Breast epithelium (tissue), 4 donors: ENCODE measurements at regions not wholly inside any gene's neighbourhood (a gene's known extent, or its start where the extent isn't known, plus 50 kb on each side); places are given as distances from the start of the nearest gene placed in this dataset.

Source experiments
- DNase-seq, 2 donors: peaks; one replicate each; pipeline ENCODE4 v3.0.0-alpha.2; 2019; ENCODE audit warnings: low spot score in 2 of 2
- H3K27ac ChIP-seq, 2 donors: fragments of 200-600 bp; sonication (generic) in 1 of 2; one replicate each; pipeline ENCODE4 v1.5.1; 2016 to 2019; ENCODE audit warnings: mild to moderate bottlenecking in 1 of 2
- H3K27me3 ChIP-seq, 2 donors: fragments of 200-600 bp; sonication (generic) in 1 of 2; one replicate each; pipeline versions ENCODE4 v1.5.1 to v1.6.0; 2017 to 2019; ENCODE audit warnings: control low read depth in 1 of 2, mild to moderate bottlenecking in 1 of 2
- H3K36me3 ChIP-seq: fragments of 200-600 bp; one replicate; pipeline ENCODE4 v1.5.1; 2019
- H3K4me1 ChIP-seq, 2 donors: fragments of 200-600 bp; sonication (generic); one replicate each; pipeline ENCODE4 v1.5.1; 2016 to 2019; ENCODE audit warnings: control low read depth in 1 of 2
- H3K4me3 ChIP-seq, 3 donors: fragments of 200-600 bp; sonication (generic); 1 replicate in 2 of 3; 2 replicates in 1 of 3; pipeline ENCODE4 v1.5.1; 2016 to 2019; ENCODE audit warnings: mild to moderate bottlenecking in 3 of 3, moderate library complexity in 2 of 3
- H3K9me3 ChIP-seq, 2 donors: fragments of 200-600 bp; sonication (generic) in 1 of 2; one replicate each; pipeline ENCODE4 v1.5.1; 2016 to 2019; ENCODE audit warnings: control low read depth in 1 of 2
- POLR2A ChIP-seq: fragments of 450-650 bp; IDR thresholded peaks from one replicate; pipeline ENCODE4 v1.6.1; 2016; ENCODE audit warnings: antibody characterized with exemption, mild to moderate bottlenecking, moderate library complexity
- POLR2AphosphoS5 ChIP-seq, 3 donors: sonication (generic); formaldehyde crosslinking; IDR thresholded peaks; one replicate each; pipeline ENCODE4 v1.6.1; 2017; ENCODE audit warnings: antibody characterized with exemption in 3 of 3
- intact Hi-C: fragments of 100-400 bp; cut with DNase I; formaldehyde crosslinking; loops from one replicate; pipeline ENCODE4 v1.15.1; 2023; ENCODE audit warnings: low total_unique reads
- TF ChIP-seq, protein P1 (sequence below), 3 donors: fragments of 450-650 bp; IDR thresholded peaks; one replicate each; pipeline ENCODE4 v1.5.1; 2016 to 2017; ENCODE audit warnings: antibody characterized with exemption in 3 of 3, mild to moderate bottlenecking in 3 of 3, moderate library complexity in 3 of 3

DNA sequence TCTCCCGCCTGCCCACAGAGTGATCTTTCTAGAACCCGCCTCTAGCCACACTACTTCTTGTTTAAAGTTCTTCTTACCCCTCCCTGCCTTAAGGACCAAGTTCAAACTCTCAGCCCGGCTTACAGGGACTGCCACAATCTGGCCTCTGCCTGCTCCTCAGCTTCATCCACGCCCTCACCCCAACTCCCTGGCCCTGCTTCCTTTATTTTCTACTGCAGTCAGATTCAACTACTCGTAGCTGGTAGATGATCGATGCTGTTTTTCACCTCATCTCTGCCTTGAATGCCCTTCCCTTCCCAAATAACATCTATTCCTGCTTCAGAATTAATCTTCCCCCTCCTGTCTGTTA is 508.5 kb downstream of the RPS24 start:
- DNase-seq: no peak
- H3K27ac ChIP-seq: peak overlapping the region in 1 of 2 donors; percentile 83
- no peaks in the 10 kb centered on the region for H3K4me1 ChIP-seq
- no peaks in the 10 kb centered on the region for H3K27me3 ChIP-seq
- intact Hi-C loops: no loop called here
- H3K4me3 ChIP-seq: no peak overlapping the region
- TF ChIP-seq, protein P1, sequence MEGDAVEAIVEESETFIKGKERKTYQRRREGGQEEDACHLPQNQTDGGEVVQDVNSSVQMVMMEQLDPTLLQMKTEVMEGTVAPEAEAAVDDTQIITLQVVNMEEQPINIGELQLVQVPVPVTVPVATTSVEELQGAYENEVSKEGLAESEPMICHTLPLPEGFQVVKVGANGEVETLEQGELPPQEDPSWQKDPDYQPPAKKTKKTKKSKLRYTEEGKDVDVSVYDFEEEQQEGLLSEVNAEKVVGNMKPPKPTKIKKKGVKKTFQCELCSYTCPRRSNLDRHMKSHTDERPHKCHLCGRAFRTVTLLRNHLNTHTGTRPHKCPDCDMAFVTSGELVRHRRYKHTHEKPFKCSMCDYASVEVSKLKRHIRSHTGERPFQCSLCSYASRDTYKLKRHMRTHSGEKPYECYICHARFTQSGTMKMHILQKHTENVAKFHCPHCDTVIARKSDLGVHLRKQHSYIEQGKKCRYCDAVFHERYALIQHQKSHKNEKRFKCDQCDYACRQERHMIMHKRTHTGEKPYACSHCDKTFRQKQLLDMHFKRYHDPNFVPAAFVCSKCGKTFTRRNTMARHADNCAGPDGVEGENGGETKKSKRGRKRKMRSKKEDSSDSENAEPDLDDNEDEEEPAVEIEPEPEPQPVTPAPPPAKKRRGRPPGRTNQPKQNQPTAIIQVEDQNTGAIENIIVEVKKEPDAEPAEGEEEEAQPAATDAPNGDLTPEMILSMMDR (IDR thresholded peaks at IDR 0.05): no peak
- no peak for TF ChIP-seq POLR2AphosphoS5 (IDR thresholded peaks at IDR 0.05)
- TF ChIP-seq POLR2A: no peak
- no peaks in the 10 kb centered on the region for H3K36me3 ChIP-seq
- no peaks in the 10 kb centered on the region for H3K9me3 ChIP-seq

GRCh38 chr10:78542521-78542920 is 508.9 kb downstream of the RPS24 start:
- Histone ChIP-seq H3K27me3 (no peaks in the 10 kb centered on the region), H3K4me3 (no peak overlapping the region), H3K4me1 (no peaks in the 10 kb centered on the region), H3K36me3 (no peaks in the 10 kb centered on the region), H3K9me3 (no peaks in the 10 kb centered on the region), H3K27ac (peak overlapping the region in 1 of 2 donors; percentile 83)
- DNase-seq: no peak
- intact Hi-C loops: no loop called here
- TF ChIP-seq POLR2AphosphoS5 (IDR thresholded peaks at IDR 0.05): no peak
- no peak for TF ChIP-seq POLR2A
- TF ChIP-seq, protein P1 (IDR thresholded peaks at IDR 0.05): no peak

GRCh38 chr10:78543031-78543748 is 509.5 kb downstream of the RPS24 start:
- intact Hi-C loops: no loop called here

DNA sequence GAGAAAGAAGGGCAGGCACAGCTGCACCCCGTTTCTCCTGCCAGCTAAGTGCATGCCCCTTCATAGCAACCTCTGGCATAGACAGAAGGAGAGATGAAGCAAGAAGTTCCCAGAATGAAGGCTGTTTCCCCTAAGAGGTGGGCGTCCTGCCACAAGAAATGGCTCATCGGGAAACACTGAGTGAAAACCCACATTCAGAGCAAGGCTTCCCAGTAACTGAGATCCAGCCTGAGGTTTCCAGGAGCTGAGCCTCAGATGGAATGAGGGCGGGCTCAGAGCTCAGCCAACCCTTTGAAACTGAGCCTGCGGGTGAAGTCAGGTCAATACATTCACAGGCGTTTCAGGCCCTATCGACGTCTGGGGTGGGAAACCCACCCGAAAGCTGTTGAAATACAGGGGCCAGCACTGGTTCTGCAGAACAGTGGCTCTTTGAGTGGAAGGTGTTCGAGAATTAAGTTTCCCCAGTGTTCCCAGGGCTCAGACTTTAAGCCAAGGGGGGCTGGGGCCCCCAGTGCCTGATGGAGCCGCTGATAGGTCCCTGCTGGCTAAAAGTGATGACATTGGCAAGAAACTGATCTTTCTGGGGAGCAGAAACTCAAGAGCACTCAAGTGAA is 510.2 kb downstream of the RPS24 start:
- no peak overlapping the region for H3K4me3 ChIP-seq
- peak overlapping the region; percentile 17 to 83 for H3K27ac ChIP-seq
- H3K27me3 ChIP-seq: no peaks in the 10 kb centered on the region
- no peaks in the 10 kb centered on the region for H3K9me3 ChIP-seq
- TF ChIP-seq POLR2AphosphoS5 (IDR thresholded peaks at IDR 0.05) (peak; percentile 33 to 99 (median 98)), POLR2A (no peak)
- TF ChIP-seq, protein P1 (IDR thresholded peaks at IDR 0.05): no peak
- H3K4me1 ChIP-seq: no peaks in the 10 kb centered on the region
- DNase-seq: peak in 1 of 2 donors; percentile 36
- H3K36me3 ChIP-seq: no peaks in the 10 kb centered on the region
- intact Hi-C loops: no loop called here

More at GRCh38 chr10:78543031-78543748, 509.5 kb downstream of the RPS24 start:
- no peaks in the 10 kb centered on the region for H3K36me3 ChIP-seq
- H3K9me3 ChIP-seq: no peaks in the 10 kb centered on the region
- no peak overlapping the region for H3K4me3 ChIP-seq
- peak overlapping the region; percentile 40 to 83 for H3K27ac ChIP-seq
- no peak for TF ChIP-seq POLR2AphosphoS5 (IDR thresholded peaks at IDR 0.05)
- TF ChIP-seq, protein P1 (IDR thresholded peaks at IDR 0.05): no peak
- TF ChIP-seq POLR2A: no peak
- DNase-seq: no peak
- no peaks in the 10 kb centered on the region for H3K4me1 ChIP-seq
- no peaks in the 10 kb centered on the region for H3K27me3 ChIP-seq

GRCh38 chr10:78544423-78545090 is 510.9 kb downstream of the RPS24 start:
- intact Hi-C loops: no loop called here
- no peaks in the 10 kb centered on the region for H3K9me3 ChIP-seq
- peak overlapping the region in 1 of 2 donors; percentile 82 for H3K27ac ChIP-seq

More at GRCh38 chr10:78544423-78545090, 510.9 kb downstream of the RPS24 start:
- H3K4me1 ChIP-seq: no peaks in the 10 kb centered on the region
- TF ChIP-seq POLR2A (no peak), POLR2AphosphoS5 (IDR thresholded peaks at IDR 0.05) (no peak)
- TF ChIP-seq, protein P1 (IDR thresholded peaks at IDR 0.05): no peak
- H3K27me3 ChIP-seq: no peaks in the 10 kb centered on the region
- DNase-seq: no peak
- H3K4me3 ChIP-seq: no peak overlapping the region
- no peaks in the 10 kb centered on the region for H3K36me3 ChIP-seq
